ENCODE measurements at regions not wholly inside any gene's neighbourhood (a gene's known extent, or its start where the extent isn't known, plus 50 kb on each side); places are given as distances from the start of the nearest gene placed in this dataset.

GRCh38 chr3:33994568-33994967 lies 196.1 kb downstream of the PDCD6IP start:
- TF ChIP-seq CTCF (optimal IDR thresholded peaks at IDR 0.05 in 1 of 3, IDR thresholded peaks at IDR 0.05 in 1 of 3, conservative IDR thresholded peaks at IDR 0.05 in 1 of 3; ENCODE audit: extremely low read depth in 1 of 3, insufficient read depth in 2 of 3, low read length in 3 of 3), result no peak
- no peak for TF ChIP-seq EZH2 (IDR thresholded peaks at IDR 0.05; ENCODE audit: low read length)

All from keratinocyte (primary cell).